BJ (cell line): ENCODE measurements at regions not wholly inside any gene's neighbourhood (a gene's known extent, or its start where the extent isn't known, plus 50 kb on each side); places are given as distances from the start of the nearest gene placed in this dataset.

Experiments used
- CTCF ChIA-PET: fragments of 350-600 bp; formaldehyde crosslinking; extraction: SDS; loops from one replicate; lab custom pipeline; 2021; ENCODE audit warnings: antibody characterized with exemption, inconsistent platforms; lab: Yijun Ruan, JAX
- POLR2A ChIA-PET: fragments of 300-600 bp; sonication (Branson Sonifier 250); formaldehyde crosslinking; extraction: SDS; loops from one replicate; lab custom pipeline; 2021; ENCODE audit warnings: antibody characterized with exemption; lab: Charles Lee
- DNase-seq: peaks from one replicate; pipeline ENCODE4 v3.0.0-alpha.2; 2011; ENCODE audit warnings: low read depth
- H3K27me3 ChIP-seq: 2 replicates; pipeline ENCODE4 v1.6.0; 2011; ENCODE audit warnings: low read length; ENCODE audit not compliant: control insufficient read depth, insufficient read depth
- H3K36me3 ChIP-seq: 2 replicates; pipeline ENCODE4 v1.5.1; 2011; ENCODE audit warnings: low read length; ENCODE audit not compliant: control insufficient read depth, insufficient read depth
- H3K4me3 ChIP-seq: 2 replicates; pipeline ENCODE4 v1.5.1; 2011; ENCODE audit warnings: low read depth, mild to moderate bottlenecking, control low read depth, low read length
- CTCF ChIP-seq: IDR thresholded peaks from 2 replicates; pipeline ENCODE4 v1.5.1; 2011; ENCODE audit warnings: low read depth, mild to moderate bottlenecking, control low read depth, inconsistent platforms, low read length, moderate library complexity; ENCODE audit not compliant: insufficient read depth

DNA sequence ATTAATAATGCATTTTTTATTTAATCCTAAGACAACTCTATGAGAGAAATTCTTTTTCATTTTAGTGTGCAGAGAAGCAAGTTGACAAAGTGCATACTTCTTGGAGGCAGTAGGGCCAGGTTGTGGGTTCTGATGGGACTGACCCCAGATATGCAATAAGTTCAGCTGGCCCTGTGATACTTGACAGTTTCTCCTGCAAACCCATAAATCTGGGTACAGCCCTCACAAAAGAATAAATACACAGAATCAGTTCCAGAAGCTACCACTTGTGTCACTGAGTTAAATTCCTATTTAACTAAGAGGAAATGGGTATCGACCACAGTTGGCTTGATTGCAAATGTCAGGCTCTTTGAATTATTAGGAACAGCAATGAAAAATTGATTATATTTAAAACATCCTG lies 598.5 kb upstream of the API5 start:
- Histone ChIP-seq H3K36me3 (no peaks in the 10 kb centered on the region), H3K27me3 (no peaks in the 10 kb centered on the region), H3K4me3 (no peak overlapping the region)
- no peak for TF ChIP-seq CTCF
- DNase-seq, result no peak
- ChIA-PET CTCF (no interaction called here), POLR2A (no interaction called here)

GRCh38 chr11:42713753-42714152 lies 598.0 kb upstream of the API5 start:
- Histone ChIP-seq H3K36me3 (no peaks in the 10 kb centered on the region), H3K4me3 (no peak overlapping the region), H3K27me3 (no peaks in the 10 kb centered on the region)
- POLR2A ChIA-PET, result no interaction called here
- TF ChIP-seq CTCF, result no peak
- no peak for DNase-seq
- CTCF ChIA-PET, result no interaction called here

GRCh38 chr11:42720716-42721563 lies 590.9 kb upstream of the API5 start:
- TF ChIP-seq CTCF, result no peak
- Histone ChIP-seq H3K27me3 (no peaks in the 10 kb centered on the region), H3K36me3 (no peaks in the 10 kb centered on the region), H3K4me3 (no peak overlapping the region)
- CTCF ChIA-PET, result no interaction called here
- POLR2A ChIA-PET, result no interaction called here
- no peak for DNase-seq

- ChIA-PET POLR2A (no interaction called here), CTCF (no interaction called here)
- no peak for TF ChIP-seq CTCF
- Histone ChIP-seq H3K27me3 (no peaks in the 10 kb centered on the region), H3K4me3 (no peak overlapping the region), H3K36me3 (no peaks in the 10 kb centered on the region)
- no peak for DNase-seq
Measured at GRCh38 chr11:42727879-42728278, 583.9 kb upstream of the API5 start.

GRCh38 chr11:42762348-42762747 lies 549.4 kb upstream of the API5 start:
- H3K36me3 ChIP-seq, result no peaks in the 10 kb centered on the region
- no peak for TF ChIP-seq CTCF
- no peak for DNase-seq
- ChIA-PET POLR2A (no interaction called here), CTCF (no interaction called here)
- H3K27me3 ChIP-seq, result no peaks in the 10 kb centered on the region
- no peak overlapping the region for H3K4me3 ChIP-seq
